BLaER1 (cell line): ENCODE measurements at regions not wholly inside any gene's neighbourhood (a gene's known extent, or its start where the extent isn't known, plus 50 kb on each side); places are given as distances from the start of the nearest gene placed in this dataset.

Experiments used
- H3K27ac ChIP-seq: shearing (Covaris generic); formaldehyde crosslinking; 2 replicates; pipeline ENCODE4 v1.8.1; 2022
- H3K27me3 ChIP-seq: shearing (Covaris generic); formaldehyde crosslinking; 2 replicates; pipeline ENCODE4 v1.8.1; 2022
- H3K36me3 ChIP-seq: shearing (Covaris generic); formaldehyde crosslinking; 2 replicates; pipeline ENCODE4 v1.8.1; 2022
- H3K4me1 ChIP-seq: shearing (Covaris generic); formaldehyde crosslinking; 2 replicates; pipeline ENCODE4 v1.8.1; 2022
- H3K4me2 ChIP-seq: shearing (Covaris generic); formaldehyde crosslinking; 2 replicates; pipeline ENCODE4 v1.8.1; 2022
- H3K4me3 ChIP-seq: shearing (Covaris generic); formaldehyde crosslinking; 2 replicates; pipeline ENCODE4 v1.8.1; 2022
- H3K9ac ChIP-seq: shearing (Covaris generic); formaldehyde crosslinking; 2 replicates; pipeline ENCODE4 v1.8.1; 2022
- H3K9me3 ChIP-seq: shearing (Covaris generic); formaldehyde crosslinking; 2 replicates; pipeline ENCODE4 v1.8.1; 2022
- H4K20me1 ChIP-seq: shearing (Covaris generic); formaldehyde crosslinking; 2 replicates; pipeline ENCODE4 v1.8.1; 2022
- Cebpa-rat ChIP-seq: shearing (Covaris generic); IDR thresholded peaks from 2 replicates; pipeline ENCODE4 v1.8.1; 2022

DNA sequence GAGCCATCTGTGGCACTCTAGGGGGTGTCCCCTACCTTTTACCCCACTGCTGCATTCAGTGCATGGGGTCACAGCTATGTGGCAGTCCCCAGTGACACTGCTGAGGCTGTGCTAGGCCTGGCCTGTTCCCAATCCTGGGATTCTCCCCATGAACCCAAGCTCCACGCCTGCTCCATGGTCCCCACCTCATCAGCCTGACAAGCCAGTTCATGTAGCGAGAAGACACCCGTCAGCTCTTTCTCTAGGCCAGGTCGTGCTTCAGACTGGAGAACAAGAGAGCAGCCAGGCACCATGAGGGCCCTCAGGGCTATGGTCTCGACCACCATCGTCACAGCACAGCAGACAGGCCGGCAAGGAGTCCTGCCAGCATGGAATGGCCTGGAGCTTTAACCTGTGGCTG, 72.8 kb upstream of the PRR20G start:
- H3K4me3 ChIP-seq = no peak overlapping the region
- H3K36me3 ChIP-seq = 0 out of 2 replicates have a peak, but pooled peaks cover 4% of the 10 kb centered on the region
- peaks cover 30% of the 10 kb centered on the region for H3K9me3 ChIP-seq
- peaks cover 11% of the 10 kb centered on the region; the same call in 1 of the 2 replicates for H3K4me1 ChIP-seq
- no peak overlapping the region for H3K27ac ChIP-seq
- no peaks in the 10 kb centered on the region for H4K20me1 ChIP-seq
- H3K9ac ChIP-seq = no peak overlapping the region
- TF ChIP-seq Cebpa-rat = no peak
- no peak overlapping the region for H3K4me2 ChIP-seq
- H3K27me3 ChIP-seq = no peaks in the 10 kb centered on the region

DNA sequence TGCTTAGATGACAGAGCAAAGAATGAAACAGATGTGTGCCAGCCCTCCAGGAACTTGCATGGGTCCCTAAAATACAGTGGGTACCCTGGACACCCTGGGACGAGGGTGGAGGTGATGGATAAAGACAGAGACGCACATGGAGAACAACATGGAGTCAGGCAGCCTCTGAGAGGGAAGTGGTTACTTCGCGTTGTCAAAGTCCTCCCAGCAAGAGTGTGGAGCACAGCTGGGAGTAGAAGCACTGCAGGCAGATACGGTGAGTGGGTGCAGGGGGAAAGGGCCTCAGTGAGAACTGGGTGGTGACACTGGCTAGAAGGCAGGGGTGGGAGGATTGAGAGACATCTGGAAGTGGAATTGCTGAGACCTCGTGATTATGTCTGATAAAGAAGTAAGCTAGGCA, 70.8 kb upstream of the PRR20G start:
- Histone ChIP-seq H3K9me3 (peaks cover 43% of the 10 kb centered on the region), H3K27me3 (no peaks in the 10 kb centered on the region), H3K4me1 (peaks cover 11% of the 10 kb centered on the region; the same call in 1 of the 2 replicates), H3K36me3 (0 out of 2 replicates have a peak, but pooled peaks cover 4% of the 10 kb centered on the region), H3K4me2 (peak overlapping the region; percentile 28), H4K20me1 (no peaks in the 10 kb centered on the region), H3K4me3 (no peak overlapping the region), H3K9ac (no peak overlapping the region), H3K27ac (no peak overlapping the region)
- no peak for TF ChIP-seq Cebpa-rat

DNA sequence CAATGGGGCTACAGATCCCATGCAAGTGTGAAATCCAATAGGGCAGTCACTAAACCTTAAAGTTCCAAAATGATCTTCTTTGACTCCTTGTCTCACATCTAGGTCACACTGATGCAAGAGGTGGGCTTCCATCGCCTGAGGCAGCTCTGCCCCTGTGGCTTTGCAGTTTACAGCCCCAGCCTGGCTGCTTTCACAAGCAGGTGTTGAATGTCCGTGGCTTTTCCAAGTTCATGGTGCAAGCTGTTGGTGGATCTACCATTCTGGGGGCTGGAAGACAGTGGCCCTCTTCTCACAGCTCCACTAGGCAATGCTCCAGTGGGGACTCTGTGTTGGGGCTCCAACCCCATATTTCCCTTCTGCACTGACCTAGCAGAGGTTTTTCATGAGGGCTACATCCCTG, 68.5 kb upstream of the PRR20G start:
- H4K20me1 ChIP-seq = no peaks in the 10 kb centered on the region

DNA sequence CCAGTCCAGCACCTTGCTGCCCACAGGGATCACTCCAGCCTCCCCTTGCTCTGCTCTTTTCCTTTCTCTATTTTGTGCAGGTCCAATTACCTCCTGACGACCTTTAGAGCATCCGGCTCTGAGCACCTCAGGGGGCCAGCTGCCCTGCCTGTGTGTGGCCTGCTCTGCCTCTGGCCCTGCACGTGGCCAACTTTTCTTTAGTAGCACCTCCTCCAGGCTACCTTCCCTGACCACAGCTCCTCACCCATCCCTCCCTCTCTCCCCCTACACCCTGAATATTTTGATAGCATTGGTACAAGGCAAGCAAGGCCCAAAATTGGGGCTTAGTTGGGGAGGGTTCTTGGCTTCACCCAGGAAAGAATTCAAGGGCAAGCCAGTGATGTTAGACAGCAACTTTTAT, 66.9 kb upstream of the PRR20G start:
- Histone ChIP-seq H4K20me1 (no peaks in the 10 kb centered on the region), H3K27ac (no peak overlapping the region), H3K27me3 (no peaks in the 10 kb centered on the region), H3K9ac (no peak overlapping the region), H3K4me2 (no peak overlapping the region), H3K36me3 (0 out of 2 replicates have a peak, but pooled peaks cover 4% of the 10 kb centered on the region), H3K9me3 (peaks cover 43% of the 10 kb centered on the region), H3K4me3 (no peak overlapping the region), H3K4me1 (peaks cover 22% of the 10 kb centered on the region)
- TF ChIP-seq Cebpa-rat = no peak

More for the DNA sequence above, 68.5 kb upstream of the PRR20G start:
- no peak overlapping the region for H3K27ac ChIP-seq
- 0 out of 2 replicates have a peak, but pooled peaks cover 4% of the 10 kb centered on the region for H3K36me3 ChIP-seq
- no peak overlapping the region for H3K4me3 ChIP-seq
- peaks cover 11% of the 10 kb centered on the region; the same call in 1 of the 2 replicates for H3K4me1 ChIP-seq
- H3K4me2 ChIP-seq = no peak overlapping the region
- no peaks in the 10 kb centered on the region for H3K27me3 ChIP-seq
- H3K9ac ChIP-seq = no peak overlapping the region
- TF ChIP-seq Cebpa-rat = no peak
- H3K9me3 ChIP-seq = peaks cover 43% of the 10 kb centered on the region

DNA sequence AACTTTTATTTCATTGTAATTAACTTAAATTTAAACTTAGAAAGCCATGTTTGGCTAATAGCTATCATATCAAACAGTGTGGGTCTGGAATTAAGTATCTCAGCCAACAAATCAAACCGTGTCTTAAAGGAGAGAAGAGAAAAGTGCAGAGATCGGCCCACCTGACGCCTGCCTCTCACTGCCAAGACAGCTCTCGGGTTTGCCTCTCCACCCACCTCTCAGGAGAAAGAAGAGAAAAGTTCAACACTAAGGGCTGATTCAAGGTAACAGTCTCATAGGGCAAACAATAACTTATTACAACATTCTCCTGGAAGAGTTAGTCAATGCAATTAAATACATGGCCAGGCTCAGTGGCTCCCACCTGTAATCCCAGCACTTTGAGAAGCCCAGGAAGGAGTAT, 64.8 kb upstream of the PRR20G start:
- Histone ChIP-seq H3K4me1 (peaks cover 12% of the 10 kb centered on the region), H3K4me3 (no peak overlapping the region), H3K27me3 (no peaks in the 10 kb centered on the region), H3K9me3 (peaks cover 36% of the 10 kb centered on the region), H4K20me1 (no peaks in the 10 kb centered on the region), H3K9ac (no peak overlapping the region), H3K27ac (no peak overlapping the region), H3K36me3 (0 out of 2 replicates have a peak, but pooled peaks cover 4% of the 10 kb centered on the region), H3K4me2 (no peak overlapping the region)
- TF ChIP-seq Cebpa-rat = no peak

DNA sequence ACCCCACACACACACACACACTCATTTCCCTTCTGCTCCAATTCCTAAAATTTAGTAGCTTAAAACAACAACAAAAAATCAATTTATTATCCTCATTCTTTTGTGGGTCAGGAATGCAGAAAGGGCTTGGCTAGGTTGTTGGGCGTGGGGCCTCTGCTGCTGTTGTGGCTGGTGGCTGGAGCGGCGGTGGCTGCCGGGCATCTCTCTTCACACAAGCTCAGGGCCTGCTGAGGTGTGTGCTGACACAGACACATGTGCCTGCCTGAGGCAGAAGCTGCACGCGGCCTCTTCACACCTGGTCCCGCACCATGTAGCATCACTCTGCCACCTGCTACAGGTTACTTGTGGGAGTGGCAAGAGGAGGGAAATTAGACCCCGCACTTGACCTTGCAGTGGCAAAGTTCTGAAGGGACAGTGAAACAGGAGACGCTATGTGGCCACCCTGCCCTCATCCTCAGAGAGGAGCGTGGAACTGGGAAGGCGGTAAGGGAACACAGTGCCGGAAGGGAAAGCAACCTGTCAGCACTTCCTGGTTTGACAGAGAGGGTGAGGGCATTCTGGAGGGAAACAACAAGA, 64.0 kb upstream of the PRR20G start:
- H3K4me2 ChIP-seq = no peak overlapping the region
- no peaks in the 10 kb centered on the region for H3K27me3 ChIP-seq
- peaks cover 29% of the 10 kb centered on the region for H3K9me3 ChIP-seq
- H3K36me3 ChIP-seq = 0 out of 2 replicates have a peak, but pooled peaks cover 3% of the 10 kb centered on the region
- H3K4me1 ChIP-seq = peaks cover 12% of the 10 kb centered on the region
- H3K4me3 ChIP-seq = no peak overlapping the region
- no peak overlapping the region for H3K27ac ChIP-seq
- no peak overlapping the region for H3K9ac ChIP-seq
- TF ChIP-seq Cebpa-rat = no peak
- H4K20me1 ChIP-seq = no peaks in the 10 kb centered on the region

DNA sequence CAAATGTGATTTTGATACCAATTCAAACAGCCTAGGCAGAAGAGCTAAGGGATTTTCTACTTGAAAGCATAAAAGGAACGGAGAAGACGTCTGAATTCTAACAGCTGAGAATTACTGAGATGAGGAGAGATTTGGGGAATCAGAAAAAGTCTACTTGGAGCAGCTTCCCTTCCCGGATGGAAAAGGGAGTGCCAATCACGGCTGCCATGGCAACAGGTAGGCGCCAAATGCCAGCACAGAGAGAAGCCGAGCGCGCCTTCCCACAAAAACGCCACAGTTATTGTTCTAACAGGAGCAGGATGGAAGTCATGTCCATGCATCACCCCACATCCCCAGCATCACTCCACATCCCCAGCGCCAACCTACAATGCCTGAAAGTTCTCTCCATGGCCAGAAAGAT, 63.5 kb upstream of the PRR20G start:
- Histone ChIP-seq H3K27me3 (no peaks in the 10 kb centered on the region), H3K9ac (no peak overlapping the region), H3K4me1 (peaks cover 12% of the 10 kb centered on the region), H3K36me3 (no peaks in the 10 kb centered on the region), H3K4me2 (peak overlapping the region; percentile 57), H3K27ac (no peak overlapping the region), H3K9me3 (peaks cover 24% of the 10 kb centered on the region), H4K20me1 (no peaks in the 10 kb centered on the region), H3K4me3 (no peak overlapping the region)
- no peak for TF ChIP-seq Cebpa-rat

DNA sequence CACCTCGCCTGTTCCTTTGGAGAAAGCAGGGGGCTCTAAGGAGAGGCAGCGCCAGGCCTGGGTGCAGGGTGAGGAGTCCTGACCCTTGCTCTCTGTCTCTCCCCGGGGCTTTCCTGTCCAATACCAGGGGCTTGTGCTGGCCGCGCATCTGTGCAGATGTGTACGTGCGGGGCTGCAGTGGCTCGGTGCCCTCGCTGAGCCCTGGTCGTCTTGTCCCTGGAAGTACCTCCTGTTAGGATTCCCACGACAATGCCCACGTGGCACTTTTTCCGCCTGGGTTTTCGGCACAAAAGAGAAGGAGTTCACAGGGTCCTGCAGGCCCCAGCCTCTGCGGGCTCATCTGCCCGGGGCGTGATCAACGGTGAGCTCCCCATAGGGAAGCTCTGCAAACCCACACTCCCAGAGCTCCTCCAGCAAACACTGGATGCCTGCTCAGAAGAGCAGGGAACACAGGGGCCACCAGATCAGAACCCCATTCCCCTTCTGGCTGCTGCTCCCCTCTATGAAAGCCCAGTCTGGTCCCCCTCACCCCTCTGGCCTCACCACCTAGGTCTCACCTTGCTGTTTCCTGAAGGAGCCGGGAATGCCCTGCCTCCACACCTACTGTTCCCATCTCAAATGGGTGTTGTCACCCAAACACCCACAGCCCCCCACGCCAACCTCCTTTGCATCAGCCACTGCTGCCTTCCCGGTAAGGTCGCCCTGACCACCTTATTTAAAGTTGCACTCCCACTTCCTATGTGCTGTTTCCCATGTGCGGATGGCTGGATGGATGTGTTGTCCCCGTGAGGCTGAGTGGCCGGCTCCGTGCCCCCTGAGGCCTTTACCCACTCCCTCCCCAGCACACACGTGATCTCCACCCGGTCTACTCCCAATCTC, 62.6 kb upstream of the PRR20G start:
- Histone ChIP-seq H4K20me1 (no peaks in the 10 kb centered on the region), H3K4me3 (no peak overlapping the region), H3K4me1 (peaks cover 12% of the 10 kb centered on the region), H3K9me3 (peaks cover 15% of the 10 kb centered on the region), H3K36me3 (no peaks in the 10 kb centered on the region), H3K4me2 (peak overlapping the region; percentile 57), H3K9ac (no peak overlapping the region), H3K27me3 (no peaks in the 10 kb centered on the region), H3K27ac (no peak overlapping the region)
- TF ChIP-seq Cebpa-rat = no peak

DNA sequence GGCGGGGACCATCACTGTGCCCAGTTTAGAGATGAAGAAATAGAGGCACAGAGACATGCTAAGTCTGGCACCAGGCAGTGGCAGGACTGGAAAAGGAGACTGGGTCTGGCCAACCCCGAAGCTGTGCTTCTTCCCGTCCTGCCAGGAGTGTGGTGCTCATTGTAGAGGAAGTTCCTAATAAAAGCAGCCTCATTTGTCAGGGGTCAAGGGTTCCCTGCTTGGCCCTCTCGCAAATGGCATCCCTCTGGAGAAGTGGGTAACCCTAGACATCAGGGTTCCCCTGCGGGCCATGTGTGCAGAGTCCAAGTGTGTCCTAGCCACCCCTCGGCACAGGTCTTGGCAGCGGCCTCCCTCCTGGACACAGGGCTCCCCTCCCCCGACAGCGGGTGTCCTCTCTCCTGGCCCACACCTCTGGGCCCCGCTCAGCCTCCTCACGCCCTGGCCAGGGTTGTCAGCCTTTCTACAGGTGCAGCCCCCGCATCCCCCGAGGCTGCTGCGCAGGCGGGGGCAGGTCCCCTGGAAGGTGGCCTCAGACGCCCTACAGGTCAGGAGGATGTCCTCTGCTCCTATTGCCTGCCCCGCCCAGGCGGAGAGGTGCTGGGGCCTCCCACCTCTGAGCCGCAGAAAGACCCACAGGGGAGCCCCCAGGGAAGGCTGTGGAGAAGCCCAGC, 61.8 kb upstream of the PRR20G start:
- H3K9ac ChIP-seq = no peak overlapping the region
- H3K9me3 ChIP-seq = peaks cover 7% of the 10 kb centered on the region
- no peak overlapping the region for H3K4me3 ChIP-seq
- no peak for TF ChIP-seq Cebpa-rat
- no peaks in the 10 kb centered on the region for H4K20me1 ChIP-seq
- no peaks in the 10 kb centered on the region for H3K27me3 ChIP-seq
- no peak overlapping the region for H3K4me2 ChIP-seq
- H3K27ac ChIP-seq = no peak overlapping the region
- H3K36me3 ChIP-seq = no peaks in the 10 kb centered on the region
- H3K4me1 ChIP-seq = peaks cover 12% of the 10 kb centered on the region
